Right ventricle myocardium superior (tissue), 1 donor: ENCODE measurements at regions not wholly inside any gene's neighbourhood (a gene's known extent, or its start where the extent isn't known, plus 50 kb on each side); places are given as distances from the start of the nearest gene placed in this dataset.
"Not testable (repeated sequence)": the region's sequence is repeated elsewhere in the genome, so short reads cannot be mapped to it uniquely, and the experiment has no call there.

Experiments used
- ATAC-seq: fragments of 200-7000 bp; cut with Tn5 transposase; one replicate; pipeline ENCODE4 v1.9.1; 2020; ENCODE audit warnings: mild to moderate bottlenecking; ENCODE audit not compliant: poor library complexity
- DNase-seq: peaks from one replicate; pipeline ENCODE4 v3.0.0-alpha.2; 2020
- intact Hi-C: fragments of 100-400 bp; cut with DNase I; formaldehyde crosslinking; loops from one replicate; pipeline ENCODE4 v1.11.2; 2022
- donor health status: DM: no; HTN: yes; CAD: no; lungs with severe emphysema.

- intact Hi-C loops, result no loop called here
- ATAC-seq (no peak), DNase-seq (no peak)
Observed at GRCh38 chr1:80579055-80579454, 1221.7 kb upstream of the ADGRL2 start.

DNA sequence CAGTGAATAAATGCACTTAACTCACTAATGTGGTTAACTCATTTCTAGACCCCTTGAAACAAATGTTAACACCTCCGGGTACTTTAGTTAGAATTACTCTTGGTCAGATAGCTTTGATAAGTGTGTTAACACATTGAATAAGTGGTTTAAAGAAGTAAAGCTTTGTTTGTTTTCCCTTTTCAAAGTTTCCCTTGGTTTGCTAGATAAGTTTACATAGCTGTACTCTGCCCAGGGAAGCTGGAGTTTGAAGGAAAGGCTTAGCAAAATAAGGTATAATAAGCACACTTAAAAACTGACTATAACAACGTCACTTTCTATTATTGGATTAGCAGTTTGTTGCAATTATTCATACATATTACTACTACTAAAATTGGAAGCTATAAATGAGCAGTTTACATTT is 1233.9 kb upstream of the ADGRL2 start:
- DNase-seq (no peak), ATAC-seq (no peak)
- intact Hi-C loops, result no loop called here

GRCh38 chr1:80566123-80566522 is 1234.6 kb upstream of the ADGRL2 start:
- DNase-seq, result no peak
- intact Hi-C loops, result no loop called here
- ATAC-seq, result no peak

GRCh38 chr1:80565406-80565805 is 1235.3 kb upstream of the ADGRL2 start:
- DNase-seq (no peak), ATAC-seq (no peak)
- intact Hi-C loops, result no loop called here

GRCh38 chr1:80542231-80542630 is 1258.5 kb upstream of the ADGRL2 start:
- no peak for ATAC-seq

GRCh38 chr1:80540596-80540995 is 1260.1 kb upstream of the ADGRL2 start:
- intact Hi-C loops, result no loop called here
- ATAC-seq, result no peak

More at GRCh38 chr1:80542231-80542630, 1258.5 kb upstream of the ADGRL2 start:
- intact Hi-C loops, result no loop called here
- DNase-seq, result no peak

GRCh38 chr1:80540149-80540548 is 1260.6 kb upstream of the ADGRL2 start:
- intact Hi-C loops, result no loop called here
- ATAC-seq, result no peak
- DNase-seq, result no peak

More at GRCh38 chr1:80540596-80540995, 1260.1 kb upstream of the ADGRL2 start:
- DNase-seq, result no peak

- intact Hi-C loops, ATAC-seq, DNase-seq: not testable (repeated sequence)
Observed at GRCh38 chr1:80539298-80539697, 1261.4 kb upstream of the ADGRL2 start.

DNA sequence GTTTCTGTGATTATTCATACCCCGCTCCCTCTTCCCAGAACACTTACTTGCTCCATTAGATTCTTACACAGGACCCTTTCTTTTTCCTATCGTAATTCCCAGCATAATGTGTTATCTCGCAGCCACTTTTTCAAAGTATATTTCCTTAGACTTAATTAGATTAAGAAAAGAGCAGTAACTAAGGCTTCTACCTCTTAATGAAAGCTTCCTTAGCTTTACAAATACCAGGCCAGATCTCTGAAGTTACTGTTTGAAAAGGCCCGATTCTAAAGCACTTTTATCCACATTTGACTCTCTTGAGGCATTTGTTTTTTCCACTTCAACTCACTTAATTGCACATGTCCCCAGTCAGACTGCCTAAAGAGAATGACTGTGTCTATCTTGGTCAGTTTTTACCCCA is 1264.3 kb upstream of the ADGRL2 start:
- intact Hi-C loops, result no loop called here
- DNase-seq (no peak), ATAC-seq (no peak)

GRCh38 chr1:80535466-80535865 is 1265.3 kb upstream of the ADGRL2 start:
- no peak for ATAC-seq
- intact Hi-C loops, result no loop called here
- no peak for DNase-seq

DNA sequence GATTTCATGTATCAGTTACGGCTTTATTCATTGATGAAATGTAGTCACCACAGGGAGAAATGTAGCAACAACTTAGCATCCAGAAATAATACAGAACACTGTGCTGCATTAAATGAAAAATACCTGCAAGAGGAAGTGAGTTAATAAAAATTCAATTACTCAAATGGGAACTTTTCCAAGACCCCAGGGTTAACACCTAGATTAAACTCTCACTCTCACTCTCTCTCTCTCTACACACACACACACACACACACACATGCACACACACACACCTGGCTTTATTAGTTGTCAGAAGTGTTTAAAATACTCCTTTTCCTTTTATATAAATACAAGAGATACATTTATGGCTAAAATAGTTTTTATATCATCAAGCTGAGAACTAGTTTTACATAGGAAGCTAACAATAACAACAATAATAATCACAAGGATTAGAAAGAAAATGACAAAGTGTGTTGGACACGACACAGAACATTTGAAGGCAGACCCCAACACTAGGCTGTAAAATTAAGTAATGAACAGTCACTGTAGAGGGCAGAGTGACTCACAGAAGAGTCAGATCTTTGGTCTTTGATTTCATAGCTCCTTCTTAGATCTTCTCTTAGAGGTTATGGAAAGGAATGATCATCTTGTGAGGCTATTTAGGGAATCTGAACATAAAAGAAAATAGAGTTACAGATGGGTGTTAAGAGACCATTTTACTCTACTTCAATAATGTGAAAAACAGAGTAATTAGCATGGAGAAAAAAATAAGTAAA is 1266.0 kb upstream of the ADGRL2 start:
- intact Hi-C loops, result no loop called here
- DNase-seq, result no peak

DNA sequence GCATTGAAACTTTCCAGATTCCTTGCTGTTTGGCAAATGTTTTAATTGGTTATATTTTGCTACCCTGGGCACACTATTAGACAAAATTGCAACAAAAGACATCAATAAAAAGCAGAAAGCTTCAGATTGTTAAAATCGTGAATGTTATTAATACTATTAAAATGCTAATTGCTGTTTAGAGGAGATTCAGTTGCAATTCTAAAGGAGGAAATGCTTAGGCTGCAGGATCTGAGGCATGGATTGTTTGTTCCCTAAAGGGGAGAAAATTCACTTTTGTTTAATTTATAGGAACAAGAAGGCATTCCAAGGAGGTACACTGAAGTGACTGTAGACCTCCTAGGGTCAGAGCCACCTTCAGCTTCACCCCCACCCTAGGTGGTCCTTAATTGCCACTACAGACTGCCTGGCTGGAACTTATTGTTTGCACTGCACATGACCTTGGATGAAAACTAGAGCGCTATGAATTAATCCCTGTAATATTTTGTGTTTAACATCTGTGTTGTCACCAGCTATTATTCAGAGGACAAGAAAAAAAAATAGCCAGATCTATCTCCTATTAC is 1266.9 kb upstream of the ADGRL2 start:
- ATAC-seq, result no peak
- DNase-seq, result no peak
- intact Hi-C loops, result no loop called here

More for the DNA sequence above, 1266.0 kb upstream of the ADGRL2 start:
- no peak for ATAC-seq

DNA sequence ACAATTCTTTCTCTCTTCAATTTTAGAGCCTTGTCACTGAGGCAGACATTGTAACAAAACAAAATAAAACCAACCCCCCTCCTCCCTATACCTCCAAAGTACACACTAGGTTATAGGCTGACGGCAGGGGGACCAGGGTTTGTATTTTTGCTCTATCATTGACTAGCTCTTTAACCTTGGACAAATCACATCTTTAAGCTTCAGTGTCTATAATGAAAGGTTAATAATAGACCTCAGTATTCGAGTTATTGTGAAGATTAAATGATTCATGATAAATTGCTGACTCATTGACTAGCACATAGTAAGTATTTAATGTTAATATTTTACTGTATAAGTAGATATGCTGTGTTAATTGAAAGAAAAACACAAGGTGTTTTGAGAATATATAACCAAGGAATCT is 1267.6 kb upstream of the ADGRL2 start:
- intact Hi-C loops, result no loop called here
- DNase-seq (no peak), ATAC-seq (no peak)

DNA sequence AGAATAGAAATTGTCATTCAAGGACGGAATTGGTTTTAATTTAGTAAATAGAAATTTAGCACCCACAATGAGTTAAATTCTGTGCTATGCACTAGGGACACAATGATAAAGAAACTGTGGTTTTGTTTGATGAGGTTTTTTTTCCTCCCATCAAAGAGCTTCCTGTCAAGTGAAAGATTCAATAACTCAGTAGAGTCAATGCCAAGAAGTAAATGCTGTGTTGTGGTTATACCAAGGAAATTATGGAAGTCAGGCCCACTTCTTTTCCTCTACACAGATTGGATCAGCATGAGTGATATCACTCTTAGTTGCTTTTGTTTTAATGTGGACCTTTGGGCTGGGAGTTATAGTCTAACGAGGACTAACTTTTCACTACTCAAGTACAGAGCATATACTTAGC is 1269.6 kb upstream of the ADGRL2 start:
- DNase-seq (no peak), ATAC-seq (no peak)
- intact Hi-C loops, result no loop called here

GRCh38 chr1:80529546-80529945 is 1271.2 kb upstream of the ADGRL2 start:
- ATAC-seq, result no peak
- DNase-seq, result no peak
- intact Hi-C loops, result no loop called here

DNA sequence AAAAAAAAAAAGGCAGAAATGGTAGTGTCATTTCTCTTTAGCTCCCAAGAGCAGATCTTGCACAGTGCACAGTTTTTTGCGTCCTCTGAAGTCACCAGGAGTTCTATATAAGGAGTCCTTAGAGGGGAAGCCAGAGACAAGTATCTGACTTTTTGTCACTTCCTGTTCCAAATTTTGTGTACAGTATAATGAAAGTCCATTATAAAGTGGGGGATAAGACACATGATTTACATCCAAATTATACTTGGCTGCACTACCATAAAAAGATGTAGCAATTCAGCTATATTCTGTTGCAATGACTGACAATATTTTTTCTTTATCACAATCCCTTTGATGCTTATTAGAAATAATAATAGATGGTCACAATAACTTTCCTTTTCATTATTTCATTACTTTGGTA is 1276.9 kb upstream of the ADGRL2 start:
- no peak for ATAC-seq
- no peak for DNase-seq
- intact Hi-C loops, result no loop called here

- ATAC-seq, intact Hi-C loops, DNase-seq: not testable (repeated sequence)
Observed at GRCh38 chr1:80523071-80523470, 1277.7 kb upstream of the ADGRL2 start.

DNA sequence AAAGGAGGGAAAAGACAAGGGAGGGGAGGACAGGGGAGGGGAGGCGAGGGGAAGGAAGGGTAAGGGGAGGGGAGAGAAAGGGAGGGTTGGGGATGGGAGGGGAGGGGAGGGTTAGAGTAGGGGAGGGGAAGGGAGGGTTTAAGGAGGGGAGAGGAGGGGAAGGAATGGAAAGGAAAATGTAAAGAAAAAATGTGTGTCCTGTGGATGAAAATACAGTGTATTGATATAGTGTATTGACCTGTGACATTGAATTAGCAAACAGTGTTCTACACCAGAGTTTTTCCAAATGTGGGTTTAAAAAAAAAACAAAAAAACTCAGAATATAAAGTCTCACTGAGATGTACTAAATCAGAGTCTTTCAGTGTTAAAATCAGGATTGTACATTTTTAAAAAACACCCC is 1279.8 kb upstream of the ADGRL2 start:
- ATAC-seq, result no peak
- intact Hi-C loops, result no loop called here

GRCh38 chr1:80517062-80517461 is 1283.7 kb upstream of the ADGRL2 start:
- ATAC-seq (no peak), DNase-seq (no peak)
- intact Hi-C loops, result no loop called here

More for the DNA sequence above, 1279.8 kb upstream of the ADGRL2 start:
- no peak for DNase-seq

GRCh38 chr1:80509965-80510522 is 1290.7 kb upstream of the ADGRL2 start:
- intact Hi-C loops, result no loop called here
- ATAC-seq (no peak), DNase-seq (no peak)
